B cell (primary cell): ENCODE measurements at regions not wholly inside any gene's neighbourhood (a gene's known extent, or its start where the extent isn't known, plus 50 kb on each side); places are given as distances from the start of the nearest gene placed in this dataset.

Source experiments
- ATAC-seq: fragments of 200-7000 bp; cut with Tn5 transposase; one replicate; pipeline ENCODE4 v1.10.0; 2021; ENCODE audit warnings: low read depth, mild to moderate bottlenecking, moderate number of reproducible peaks, moderate library complexity
- CTCF ChIA-PET: fragments of 350-600 bp; sonication (Branson Sonifier 250); formaldehyde crosslinking; loops from one replicate; lab custom pipeline; 2021; ENCODE audit warnings: antibody characterized with exemption, inconsistent platforms; lab: Charles Lee
- POLR2A ChIA-PET: fragments of 350-600 bp; sonication (Branson Sonifier 250); formaldehyde crosslinking; loops from one replicate; lab custom pipeline; 2021; ENCODE audit warnings: antibody characterized with exemption; lab: Charles Lee
- DNase-seq: peaks from one replicate; pipeline ENCODE4 v3.0.0; 2013
- H2AFZ ChIP-seq: 2 replicates; pipeline ENCODE4 v1.6.1; 2012; ENCODE audit warnings: mild to moderate bottlenecking, low read depth, low read length; ENCODE audit not compliant: insufficient read depth, poor library complexity, severe bottlenecking
- H3K27ac ChIP-seq, 2 donors: 1 replicate in 1 of 2; 2 replicates in 1 of 2; pipeline ENCODE4 v1.5.1; 2012 to 2013; ENCODE audit warnings: low read length in 2 of 2, mild to moderate bottlenecking in 2 of 2, moderate library complexity in 1 of 2
- H3K27me3 ChIP-seq, 4 experiments: fragments of 200-600 bp in 1 of 4; sonication (generic) in 1 of 4; replicated peaks in 1 of 4; 1 replicate in 2 of 4; 2 replicates in 2 of 4; pipeline versions ENCODE4 v1.6.1 to v1.7.0; 2013 to 2016; ENCODE audit warnings: low read length in 3 of 4, mild to moderate bottlenecking in 2 of 4, mixed read lengths in 1 of 4, moderate library complexity in 1 of 4; ENCODE audit not compliant: insufficient read depth in 4 of 4, control insufficient read depth in 3 of 4; ENCODE audit errors: control extremely low read depth in 1 of 4
- H3K36me3 ChIP-seq, 2 experiments: replicated peaks in 1 of 2; 1 replicate in 1 of 2; 2 replicates in 1 of 2; pipeline versions ENCODE4 v1.6.1 to v1.7.1; 2013; ENCODE audit warnings: low read length in 1 of 2; ENCODE audit not compliant: insufficient read depth in 2 of 2, control insufficient read depth in 1 of 2; ENCODE audit errors: control extremely low read depth in 1 of 2, extremely low read depth in 1 of 2
- H3K4me1 ChIP-seq, 2 donors: fragments of 200-600 bp in 1 of 2; sonication (generic) in 1 of 2; 1 replicate in 1 of 2; 2 replicates in 1 of 2; pipeline versions ENCODE4 v1.5.1 to v1.6.1; 2013 to 2017; ENCODE audit warnings: low read length in 2 of 2; ENCODE audit not compliant: control insufficient read depth in 2 of 2, insufficient read depth in 2 of 2
- H3K4me2 ChIP-seq: replicated peaks from 2 replicates; pipeline ENCODE3; 2012; ENCODE audit warnings: mild to moderate bottlenecking, low read depth, low read length; ENCODE audit not compliant: poor library complexity, severe bottlenecking
- H3K4me3 ChIP-seq, 5 experiments: fragments of 200-600 bp in 1 of 5; sonication (generic) in 1 of 5; 1 replicate in 3 of 5; 2 replicates in 2 of 5; pipeline versions ENCODE4 v1.5.1 to v1.7.0; 2011 to 2016; ENCODE audit warnings: low read length in 4 of 5, mild to moderate bottlenecking in 4 of 5, low read depth in 2 of 5, control low read depth in 1 of 5, moderate library complexity in 1 of 5; ENCODE audit not compliant: insufficient read depth in 1 of 5; ENCODE audit errors: control extremely low read depth in 1 of 5, extremely low read depth in 1 of 5
- H3K79me2 ChIP-seq: fragments of 200-600 bp; sonication (generic); one replicate; pipeline ENCODE4 v1.6.0; 2016; ENCODE audit warnings: low read length; ENCODE audit not compliant: control insufficient read depth, insufficient read depth
- H3K9ac ChIP-seq: fragments of 200-600 bp; sonication (generic); 2 replicates; pipeline ENCODE4 v1.6.1; 2017; ENCODE audit warnings: mild to moderate bottlenecking, low read length, moderate library complexity
- H3K9me3 ChIP-seq, 3 donors: one replicate each; pipeline versions ENCODE4 v1.6.1 to v1.7.1; 2013; ENCODE audit warnings: low read length in 2 of 3; ENCODE audit not compliant: control insufficient read depth in 2 of 3, insufficient read depth in 1 of 3; ENCODE audit errors: control extremely low read depth in 1 of 3
- H4K20me1 ChIP-seq: 2 replicates; pipeline ENCODE4 v1.6.0; 2012; ENCODE audit warnings: mild to moderate bottlenecking, low read length; ENCODE audit not compliant: insufficient read depth, control insufficient read depth, poor library complexity, severe bottlenecking
- H3K27ac Mint-ChIP-seq: one replicate; pipeline ENCODE4 v1.8.0; 2021; ENCODE audit warnings: mixed read lengths
- H3K27me3 Mint-ChIP-seq: one replicate; pipeline ENCODE4 v1.8.0; 2021; ENCODE audit warnings: mixed read lengths
- H3K4me1 Mint-ChIP-seq: one replicate; pipeline ENCODE4 v1.8.0; 2021; ENCODE audit warnings: mixed read lengths
- H3K4me3 Mint-ChIP-seq: one replicate; pipeline ENCODE4 v1.8.0; 2021; ENCODE audit warnings: mixed read lengths
- H3K9me3 Mint-ChIP-seq: one replicate; pipeline ENCODE4 v1.8.0; 2022; ENCODE audit warnings: mixed read lengths; ENCODE audit not compliant: insufficient read depth
- EZH2 ChIP-seq: IDR thresholded peaks from 2 replicates; pipeline ENCODE4 v1.6.1; 2012; ENCODE audit warnings: borderline replicate concordance, low read depth, mild to moderate bottlenecking, moderate library complexity, low read length; ENCODE audit not compliant: insufficient read depth, poor library complexity, severe bottlenecking
- WGBS: methylation state at CpG from one replicate; pipeline ENCODE4 v1.1.5; 2013; ENCODE audit warnings: missing lambda C conversion rate; ENCODE audit not compliant: insufficient coverage; 5-methylcytosine and 5-hydroxymethylcytosine counted together
- intact Hi-C: fragments of 100-400 bp; cut with micrococcal nuclease; formaldehyde crosslinking; loops from one replicate; pipeline ENCODE4 v1.10.0; 2022
- TF ChIP-seq, protein P1 (sequence below): fragments of 200-600 bp; IDR thresholded peaks from one replicate; pipeline ENCODE4 v1.8.0; 2022; ENCODE audit warnings: antibody characterized with exemption, mild to moderate bottlenecking

GRCh38 chr16:61412562-61412961 lies 623.7 kb downstream of the CDH8 start:
- no peak for ATAC-seq
- Histone ChIP-seq H3K27ac (no peak overlapping the region), H3K4me2 (no peak overlapping the region), H3K27me3 (no peaks in the 10 kb centered on the region), H3K4me1 (no peaks in the 10 kb centered on the region), H3K4me3 (no peak overlapping the region), H3K9ac (no peak overlapping the region), H3K36me3 (no peaks in the 10 kb centered on the region), H4K20me1 (no peaks in the 10 kb centered on the region), H2AFZ (no peak overlapping the region), H3K79me2 (no peaks in the 10 kb centered on the region), H3K9me3 (no peaks in the 10 kb centered on the region)
- Mint-ChIP-seq H3K4me3 (no peak overlapping the region), H3K27me3 (no peaks in the 10 kb centered on the region), H3K27ac (no peak overlapping the region), H3K4me1 (no peaks in the 10 kb centered on the region), H3K9me3 (no peaks in the 10 kb centered on the region)
- no peak for TF ChIP-seq EZH2
- TF ChIP-seq, protein P1, sequence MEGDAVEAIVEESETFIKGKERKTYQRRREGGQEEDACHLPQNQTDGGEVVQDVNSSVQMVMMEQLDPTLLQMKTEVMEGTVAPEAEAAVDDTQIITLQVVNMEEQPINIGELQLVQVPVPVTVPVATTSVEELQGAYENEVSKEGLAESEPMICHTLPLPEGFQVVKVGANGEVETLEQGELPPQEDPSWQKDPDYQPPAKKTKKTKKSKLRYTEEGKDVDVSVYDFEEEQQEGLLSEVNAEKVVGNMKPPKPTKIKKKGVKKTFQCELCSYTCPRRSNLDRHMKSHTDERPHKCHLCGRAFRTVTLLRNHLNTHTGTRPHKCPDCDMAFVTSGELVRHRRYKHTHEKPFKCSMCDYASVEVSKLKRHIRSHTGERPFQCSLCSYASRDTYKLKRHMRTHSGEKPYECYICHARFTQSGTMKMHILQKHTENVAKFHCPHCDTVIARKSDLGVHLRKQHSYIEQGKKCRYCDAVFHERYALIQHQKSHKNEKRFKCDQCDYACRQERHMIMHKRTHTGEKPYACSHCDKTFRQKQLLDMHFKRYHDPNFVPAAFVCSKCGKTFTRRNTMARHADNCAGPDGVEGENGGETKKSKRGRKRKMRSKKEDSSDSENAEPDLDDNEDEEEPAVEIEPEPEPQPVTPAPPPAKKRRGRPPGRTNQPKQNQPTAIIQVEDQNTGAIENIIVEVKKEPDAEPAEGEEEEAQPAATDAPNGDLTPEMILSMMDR = no peak
- ChIA-PET POLR2A (no interaction called here), CTCF (no interaction called here)
- intact Hi-C loops = no loop called here
- DNase-seq = no peak
- no CpG with 5 or more reads among the region's 4 CpGs for WGBS

DNA sequence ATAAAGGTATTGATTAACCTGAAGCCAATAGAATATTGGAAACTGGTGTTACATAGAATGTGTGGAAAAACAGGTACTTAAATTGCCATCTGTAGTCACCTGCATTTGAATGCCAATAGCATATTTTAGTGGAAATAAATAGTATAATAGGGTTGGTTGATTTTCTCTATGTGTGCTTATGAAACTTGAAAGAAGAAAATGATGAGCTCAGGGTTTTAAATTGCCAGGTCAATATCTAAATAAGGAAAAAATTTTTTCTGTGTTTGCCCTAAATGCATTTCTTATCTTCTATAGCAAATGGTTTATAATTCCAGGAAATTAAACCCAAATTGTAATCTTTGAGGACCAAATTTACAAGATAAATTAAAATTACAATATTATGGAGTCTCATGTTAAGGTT lies 626.6 kb downstream of the CDH8 start:
- no peaks in the 10 kb centered on the region for H3K27me3 Mint-ChIP-seq
- no peak overlapping the region for H3K4me3 Mint-ChIP-seq
- Histone ChIP-seq H3K79me2 (no peaks in the 10 kb centered on the region), H3K36me3 (no peaks in the 10 kb centered on the region), H2AFZ (no peak overlapping the region), H3K4me3 (no peak overlapping the region), H3K9ac (no peak overlapping the region), H3K4me1 (no peaks in the 10 kb centered on the region), H3K9me3 (no peaks in the 10 kb centered on the region), H3K27me3 (no peaks in the 10 kb centered on the region), H4K20me1 (no peaks in the 10 kb centered on the region), H3K4me2 (no peak overlapping the region), H3K27ac (no peak overlapping the region)
- peaks cover 3% of the 10 kb centered on the region for H3K9me3 Mint-ChIP-seq
- TF ChIP-seq, protein P1 = no peak
- TF ChIP-seq EZH2 = no peak
- CTCF ChIA-PET = no interaction called here
- ATAC-seq = no peak
- no peak for DNase-seq
- H3K4me1 Mint-ChIP-seq = no peaks in the 10 kb centered on the region
- intact Hi-C loops = no loop called here
- POLR2A ChIA-PET = no interaction called here
- H3K27ac Mint-ChIP-seq = no peak overlapping the region
